ENCODE measurements at regions not wholly inside any gene's neighbourhood (a gene's known extent, or its start where the extent isn't known, plus 50 kb on each side); places are given as distances from the start of the nearest gene placed in this dataset.

GRCh38 chr3:95424279-95424678, 1361.4 kb downstream of the NSUN3 start:
- H2AFZ ChIP-seq (ENCODE audit: low read depth, low read length): no peak overlapping the region
- H3K4me3 ChIP-seq: no peak overlapping the region
- BruUV-seq (replicated peaks): no TSS peak
- no peak overlapping the region for H3K9ac ChIP-seq (ENCODE audit: insufficient read depth in 1 of 2, low read depth in 2 of 2, low read length in 2 of 2)
- ATAC-seq (no peak), DNase-seq (ENCODE audit: extremely low read depth in 1 of 4, low spot score in 3 of 4) (no peak), FAIRE-seq (no peak)
- H3K79me2 ChIP-seq (ENCODE audit: control insufficient read depth, insufficient read depth, low read length): no peaks in the 10 kb centered on the region
- H3K27me3 ChIP-seq (ENCODE audit: control insufficient read depth in 2 of 2, insufficient read depth in 2 of 2, low read length in 2 of 2): no peaks in the 10 kb centered on the region
- intact Hi-C loops (cut with micrococcal nuclease) (no loop called here), in situ Hi-C loops (cut with MboI) (no loop called here)
- H3K9me3 ChIP-seq (replicated peaks; ENCODE audit: control insufficient read depth, insufficient read depth, low read depth, low read length): no peaks in the 10 kb centered on the region; the same call in 1 of the 2 replicates
- H3K4me2 ChIP-seq (ENCODE audit: insufficient read depth, low read length): no peak overlapping the region
- no peaks in the 10 kb centered on the region for H3K36me3 ChIP-seq (ENCODE audit: control insufficient read depth, insufficient read depth, low read length)
- ChIA-PET CTCF (ENCODE audit: low intra/inter-chr PET ratio) (no interaction called here), POLR2A (no interaction called here)
- no peak overlapping the region for H3K27ac ChIP-seq (ENCODE audit: extremely low read depth, low read depth, low read length)
- H3K9me1 ChIP-seq (ENCODE audit: control insufficient read depth, insufficient read depth, low read length): no peaks in the 10 kb centered on the region
- WGBS (ENCODE audit: insufficient coverage, low coverage, missing lambda C conversion rate): 0% methylated on average over 3 of the region's 5 CpGs
- no peaks in the 10 kb centered on the region for H4K20me1 ChIP-seq (replicated peaks; ENCODE audit: control insufficient read depth, insufficient read depth, low read length)
- H3K4me1 ChIP-seq (replicated peaks in 1 of 2; ENCODE audit: control insufficient read depth in 2 of 2, insufficient read depth in 2 of 2, low read length in 2 of 2): no peaks in the 10 kb centered on the region
- TF ChIP-seq, protein P1, sequence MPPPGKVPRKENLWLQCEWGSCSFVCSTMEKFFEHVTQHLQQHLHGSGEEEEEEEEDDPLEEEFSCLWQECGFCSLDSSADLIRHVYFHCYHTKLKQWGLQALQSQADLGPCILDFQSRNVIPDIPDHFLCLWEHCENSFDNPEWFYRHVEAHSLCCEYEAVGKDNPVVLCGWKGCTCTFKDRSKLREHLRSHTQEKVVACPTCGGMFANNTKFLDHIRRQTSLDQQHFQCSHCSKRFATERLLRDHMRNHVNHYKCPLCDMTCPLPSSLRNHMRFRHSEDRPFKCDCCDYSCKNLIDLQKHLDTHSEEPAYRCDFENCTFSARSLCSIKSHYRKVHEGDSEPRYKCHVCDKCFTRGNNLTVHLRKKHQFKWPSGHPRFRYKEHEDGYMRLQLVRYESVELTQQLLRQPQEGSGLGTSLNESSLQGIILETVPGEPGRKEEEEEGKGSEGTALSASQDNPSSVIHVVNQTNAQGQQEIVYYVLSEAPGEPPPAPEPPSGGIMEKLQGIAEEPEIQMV (tag; conservative IDR thresholded peaks at IDR 0.05; ENCODE audit: low read depth): no peak
- no peak for TF ChIP-seq EZH2 (IDR thresholded peaks at IDR 0.05; ENCODE audit: borderline replicate concordance, low read depth, low read length)
- no peak for TF ChIP-seq PRPF4 (IDR thresholded peaks at IDR 0.05; ENCODE audit: insufficient read depth, low read depth, low read length, poor library complexity, severe bottlenecking)
- TF ChIP-seq KLF13 (tag; IDR thresholded peaks at IDR 0.05; ENCODE audit: borderline replicate concordance, low read depth): no peak
- no peak for TF ChIP-seq FOXK1 (CRISPR knock-in tag; IDR thresholded peaks at IDR 0.05; ENCODE audit: borderline replicate concordance)
- TF ChIP-seq BMI1 (IDR thresholded peaks at IDR 0.05; ENCODE audit: low read length): no peak
- no peak for TF ChIP-seq ARNT (IDR thresholded peaks at IDR 0.05)
- no peak for TF ChIP-seq CC2D1A (IDR thresholded peaks at IDR 0.05)
- TF ChIP-seq ZNF707 (CRISPR knock-in tag; conservative IDR thresholded peaks at IDR 0.05): no peak
- TF ChIP-seq, protein P2, sequence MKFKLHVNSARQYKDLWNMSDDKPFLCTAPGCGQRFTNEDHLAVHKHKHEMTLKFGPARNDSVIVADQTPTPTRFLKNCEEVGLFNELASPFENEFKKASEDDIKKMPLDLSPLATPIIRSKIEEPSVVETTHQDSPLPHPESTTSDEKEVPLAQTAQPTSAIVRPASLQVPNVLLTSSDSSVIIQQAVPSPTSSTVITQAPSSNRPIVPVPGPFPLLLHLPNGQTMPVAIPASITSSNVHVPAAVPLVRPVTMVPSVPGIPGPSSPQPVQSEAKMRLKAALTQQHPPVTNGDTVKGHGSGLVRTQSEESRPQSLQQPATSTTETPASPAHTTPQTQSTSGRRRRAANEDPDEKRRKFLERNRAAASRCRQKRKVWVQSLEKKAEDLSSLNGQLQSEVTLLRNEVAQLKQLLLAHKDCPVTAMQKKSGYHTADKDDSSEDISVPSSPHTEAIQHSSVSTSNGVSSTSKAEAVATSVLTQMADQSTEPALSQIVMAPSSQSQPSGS (CRISPR knock-in tag; IDR thresholded peaks at IDR 0.05): no peak
- TF ChIP-seq ZBTB33 (CRISPR knock-in tag; IDR thresholded peaks at IDR 0.05): no peak
- TF ChIP-seq E2F6 (IDR thresholded peaks at IDR 0.05; ENCODE audit: borderline replicate concordance in 1 of 2, extremely low read depth in 1 of 2, insufficient read depth in 1 of 2, insufficient read length in 1 of 2, low read depth in 1 of 2, low read length in 1 of 2, poor library complexity in 1 of 2, severe bottlenecking in 1 of 2): no peak
- TF ChIP-seq MTA2 (IDR thresholded peaks at IDR 0.05; ENCODE audit: low read depth): no peak

Data from K562 (cell line).